ENCODE measurements at regions not wholly inside any gene's neighbourhood (a gene's known extent, or its start where the extent isn't known, plus 50 kb on each side); places are given as distances from the start of the nearest gene placed in this dataset.

DNA sequence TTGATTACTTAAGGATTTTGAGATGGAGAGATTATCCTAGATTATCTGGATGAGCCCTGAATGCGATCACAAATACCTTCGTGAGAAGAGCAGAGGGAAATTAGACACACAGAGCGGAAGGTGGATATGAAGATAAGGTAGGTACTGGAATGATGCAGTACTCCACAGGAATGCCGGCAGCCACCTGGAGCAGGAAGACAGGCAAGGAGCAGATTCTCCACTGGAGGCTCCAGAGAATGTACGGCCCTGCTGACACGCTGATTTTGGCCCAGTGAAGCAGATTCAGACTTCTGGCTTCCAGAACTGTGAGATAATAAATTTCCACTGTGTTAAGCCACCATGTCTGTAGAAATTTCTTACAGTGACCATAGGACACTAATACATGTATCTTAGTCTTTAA is 79.4 kb upstream of the PITX2 start:
- POLR2A ChIA-PET: no interaction called here
- in situ Hi-C loops (cut with MboI) (no loop called here), intact Hi-C loops (cut with micrococcal nuclease) (no loop called here)
- TF ChIP-seq ELK1 (CRISPR knock-in tag; IDR thresholded peaks at IDR 0.05) (no peak), CREM (IDR thresholded peaks at IDR 0.05; ENCODE audit: low read depth) (no peak), FOXK2 (conservative IDR thresholded peaks at IDR 0.05 in 1 of 2, IDR thresholded peaks at IDR 0.05 in 1 of 2; ENCODE audit: low read depth in 2 of 2) (no peak), WHSC1 (IDR thresholded peaks at IDR 0.05; ENCODE audit: low read length) (no peak)
- TF ChIP-seq, protein P1, sequence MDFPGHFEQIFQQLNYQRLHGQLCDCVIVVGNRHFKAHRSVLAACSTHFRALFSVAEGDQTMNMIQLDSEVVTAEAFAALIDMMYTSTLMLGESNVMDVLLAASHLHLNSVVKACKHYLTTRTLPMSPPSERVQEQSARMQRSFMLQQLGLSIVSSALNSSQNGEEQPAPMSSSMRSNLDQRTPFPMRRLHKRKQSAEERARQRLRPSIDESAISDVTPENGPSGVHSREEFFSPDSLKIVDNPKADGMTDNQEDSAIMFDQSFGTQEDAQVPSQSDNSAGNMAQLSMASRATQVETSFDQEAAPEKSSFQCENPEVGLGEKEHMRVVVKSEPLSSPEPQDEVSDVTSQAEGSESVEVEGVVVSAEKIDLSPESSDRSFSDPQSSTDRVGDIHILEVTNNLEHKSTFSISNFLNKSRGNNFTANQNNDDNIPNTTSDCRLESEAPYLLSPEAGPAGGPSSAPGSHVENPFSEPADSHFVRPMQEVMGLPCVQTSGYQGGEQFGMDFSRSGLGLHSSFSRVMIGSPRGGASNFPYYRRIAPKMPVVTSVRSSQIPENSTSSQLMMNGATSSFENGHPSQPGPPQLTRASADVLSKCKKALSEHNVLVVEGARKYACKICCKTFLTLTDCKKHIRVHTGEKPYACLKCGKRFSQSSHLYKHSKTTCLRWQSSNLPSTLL (IDR thresholded peaks at IDR 0.05): no peak
- H3K27me3 ChIP-seq (ENCODE audit: control insufficient read depth in 2 of 2, insufficient read depth in 2 of 2, low read length in 2 of 2): no peaks in the 10 kb centered on the region
- no peak for DNase-seq (ENCODE audit: extremely low read depth in 1 of 4, low spot score in 3 of 4)
- BruUV-seq (replicated peaks): no TSS peak
- H3K36me3 ChIP-seq (ENCODE audit: control insufficient read depth, insufficient read depth, low read length): no peaks in the 10 kb centered on the region
- WGBS (ENCODE audit: insufficient coverage, low coverage, missing lambda C conversion rate): 1% methylated on average over 6 of the region's 6 CpGs
- no peaks in the 10 kb centered on the region for H3K4me1 ChIP-seq (replicated peaks in 1 of 2; ENCODE audit: control insufficient read depth in 2 of 2, insufficient read depth in 2 of 2, low read length in 2 of 2)
- ATAC-seq: no peak
- H3K27ac ChIP-seq (ENCODE audit: extremely low read depth, low read depth, low read length): no peak overlapping the region
- no peaks in the 10 kb centered on the region for H3K9me3 ChIP-seq (replicated peaks; ENCODE audit: control insufficient read depth, insufficient read depth, low read depth, low read length)
- no peak overlapping the region for H3K4me2 ChIP-seq (ENCODE audit: insufficient read depth, low read length)
- CTCF ChIA-PET (ENCODE audit: low intra/inter-chr PET ratio): no interaction called here
- no peaks in the 10 kb centered on the region for H3K9me1 ChIP-seq (ENCODE audit: control insufficient read depth, insufficient read depth, low read length)
- no peak overlapping the region for H2AFZ ChIP-seq (ENCODE audit: low read depth, low read length)
- H3K79me2 ChIP-seq (ENCODE audit: control insufficient read depth, insufficient read depth, low read length): no peaks in the 10 kb centered on the region
- H3K4me3 ChIP-seq: no peak overlapping the region
- no peak for FAIRE-seq
- no peak overlapping the region for H3K9ac ChIP-seq (ENCODE audit: insufficient read depth in 1 of 2, low read depth in 2 of 2, low read length in 2 of 2)
- no peaks in the 10 kb centered on the region for H4K20me1 ChIP-seq (replicated peaks; ENCODE audit: control insufficient read depth, insufficient read depth, low read length)
